HS-5 (cell line): ENCODE measurements at regions not wholly inside any gene's neighbourhood (a gene's known extent, or its start where the extent isn't known, plus 50 kb on each side); places are given as distances from the start of the nearest gene placed in this dataset.

Source experiments
- DNase-seq: peaks from one replicate; pipeline ENCODE4 v3.0.0-alpha.2; 2012; ENCODE audit warnings: low read depth

DNA sequence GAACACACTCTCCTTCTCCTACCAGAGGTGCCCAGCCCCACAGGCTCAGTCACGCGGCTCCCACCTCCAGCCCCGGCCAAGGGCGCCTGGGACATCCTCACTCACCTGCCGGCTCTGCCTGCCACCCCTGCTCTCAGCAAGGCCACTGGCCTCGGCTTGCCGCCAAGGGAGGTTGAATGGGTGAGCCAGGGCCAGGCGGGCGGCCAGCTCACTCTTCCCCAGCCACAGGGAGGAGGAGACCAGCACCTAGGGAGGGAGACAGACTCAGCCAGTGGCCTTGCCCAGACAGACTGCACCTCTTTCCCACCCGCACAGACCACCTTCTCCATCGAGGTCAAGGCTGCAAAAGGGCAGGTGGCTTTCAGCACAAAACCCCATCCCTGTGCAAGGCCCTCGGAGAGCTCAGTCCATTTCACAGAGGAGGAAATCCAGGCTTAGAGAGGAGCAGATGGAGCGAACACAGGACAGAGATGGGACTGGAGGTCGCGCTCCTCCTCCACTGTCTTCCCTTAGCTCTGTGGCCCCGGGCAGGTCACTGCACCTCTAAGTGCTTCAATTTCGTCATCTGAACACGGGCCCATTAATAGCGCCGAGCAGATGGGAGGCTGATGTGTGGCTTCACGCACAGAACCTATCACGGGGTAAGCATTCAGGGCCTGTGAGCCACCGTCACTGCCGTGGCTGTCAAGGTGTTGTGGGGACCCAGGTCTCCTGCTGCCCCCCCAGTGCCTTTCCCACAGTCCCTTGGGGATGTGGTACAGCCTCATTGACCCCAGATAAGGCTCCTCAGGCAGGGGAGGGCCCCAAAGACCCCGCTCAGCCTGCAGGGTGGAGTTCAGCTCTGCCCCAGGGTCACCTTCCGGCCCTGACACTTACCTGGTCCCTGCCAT, 56.1 kb downstream of the RMI2 start:
- no peak for DNase-seq

DNA sequence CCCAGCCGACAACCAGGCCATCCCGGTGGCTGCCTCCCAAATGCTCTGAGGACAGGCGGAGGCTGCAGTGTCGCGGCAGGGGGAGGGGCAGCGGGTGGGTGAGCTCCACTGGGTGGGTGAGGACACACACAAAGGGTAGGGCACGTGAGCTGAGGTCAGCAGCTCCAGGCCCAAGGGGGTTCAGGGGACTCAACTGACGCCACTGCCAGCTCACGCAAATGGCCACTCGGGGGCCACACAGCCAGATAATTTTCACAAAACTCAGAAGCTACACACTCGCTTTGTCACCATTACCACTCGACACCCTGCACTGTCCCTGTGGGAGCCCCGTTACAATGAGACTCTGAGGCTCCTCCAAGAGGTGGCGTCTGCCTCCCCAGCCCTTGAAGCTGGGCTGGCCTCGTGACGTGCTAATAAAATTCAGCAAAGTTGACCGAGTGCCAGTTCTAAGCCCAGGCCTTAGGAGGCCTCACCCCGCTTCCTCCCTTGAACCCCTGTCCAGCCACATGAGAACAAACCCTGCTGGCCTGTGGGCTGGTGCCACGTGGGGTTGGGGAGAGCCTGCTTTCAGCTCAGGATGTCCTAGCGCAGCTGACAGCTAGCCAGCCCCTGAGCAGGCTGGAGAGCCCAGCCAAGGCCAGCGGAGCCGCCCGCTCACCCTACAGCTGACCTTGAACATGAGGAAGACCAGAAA, 56.9 kb downstream of the RMI2 start:
- no peak for DNase-seq

DNA sequence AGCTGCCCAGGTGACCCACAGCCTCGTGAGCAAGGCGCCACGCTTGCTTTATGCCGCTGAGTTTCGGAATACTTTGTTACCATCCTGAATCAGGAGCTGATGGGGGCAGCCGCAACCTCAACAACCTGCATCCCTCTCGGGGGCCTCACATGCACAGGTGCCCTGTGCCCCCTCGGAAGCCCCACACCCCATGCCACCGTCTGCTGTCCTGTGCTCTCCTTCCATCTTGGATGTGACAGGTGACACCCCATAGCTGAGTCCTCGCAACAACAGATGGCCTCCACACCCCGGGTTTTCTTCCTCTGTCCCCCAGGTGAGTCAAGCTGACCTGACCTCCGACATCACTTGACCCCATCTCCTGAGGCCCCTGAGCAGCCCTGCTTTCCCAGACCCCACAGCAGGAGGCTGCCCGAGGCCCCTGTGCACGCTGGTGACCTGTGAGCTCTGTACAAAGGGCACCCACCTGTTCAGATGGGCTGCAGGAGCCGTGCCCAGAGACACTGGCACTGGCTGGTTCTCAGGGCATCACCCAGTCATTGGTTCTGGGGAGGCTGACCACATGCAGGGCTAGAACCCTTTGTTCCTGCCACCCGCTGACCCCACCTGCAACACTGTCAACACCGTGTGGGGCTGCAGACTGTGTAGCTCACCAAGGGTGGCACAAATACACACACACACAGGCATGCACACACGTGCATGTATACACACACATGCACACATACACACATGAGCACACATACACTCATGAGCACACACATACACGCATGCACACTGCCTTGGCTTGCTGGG, 57.7 kb downstream of the RMI2 start:
- DNase-seq: no peak

DNA sequence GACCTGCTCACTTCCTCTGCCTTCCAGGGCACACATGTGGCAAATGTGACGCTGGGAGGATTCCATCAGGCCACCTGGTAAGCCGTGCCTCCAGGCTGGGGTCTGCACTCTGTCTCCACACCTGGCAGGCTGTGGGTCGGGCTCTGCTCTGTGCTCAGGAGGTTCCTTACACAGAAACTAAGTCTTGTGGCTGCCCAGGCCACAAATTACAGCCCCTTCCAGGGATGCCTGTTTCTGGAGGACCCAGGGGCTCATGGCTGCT, 58.2 kb downstream of the RMI2 start:
- no peak for DNase-seq

DNA sequence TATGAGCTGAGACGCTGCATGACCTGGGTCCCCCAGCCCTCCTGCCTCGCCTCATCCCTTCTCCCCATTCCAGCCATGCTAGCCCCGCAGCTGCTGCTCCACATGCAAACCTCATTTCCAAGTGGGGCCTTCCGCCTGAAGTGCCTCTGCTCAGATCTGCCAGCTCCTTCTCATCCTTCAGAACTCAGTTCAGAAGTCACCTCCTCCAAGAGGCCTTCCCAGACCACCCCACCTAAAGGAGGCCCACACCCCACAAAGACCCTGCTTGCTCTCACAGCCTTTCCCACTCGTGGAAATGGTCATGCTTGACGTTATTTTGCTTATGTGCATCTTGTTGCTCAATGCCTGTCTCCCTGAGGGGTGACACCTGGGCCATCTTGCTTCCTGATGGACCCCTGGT, 58.7 kb downstream of the RMI2 start:
- DNase-seq: no peak

DNA sequence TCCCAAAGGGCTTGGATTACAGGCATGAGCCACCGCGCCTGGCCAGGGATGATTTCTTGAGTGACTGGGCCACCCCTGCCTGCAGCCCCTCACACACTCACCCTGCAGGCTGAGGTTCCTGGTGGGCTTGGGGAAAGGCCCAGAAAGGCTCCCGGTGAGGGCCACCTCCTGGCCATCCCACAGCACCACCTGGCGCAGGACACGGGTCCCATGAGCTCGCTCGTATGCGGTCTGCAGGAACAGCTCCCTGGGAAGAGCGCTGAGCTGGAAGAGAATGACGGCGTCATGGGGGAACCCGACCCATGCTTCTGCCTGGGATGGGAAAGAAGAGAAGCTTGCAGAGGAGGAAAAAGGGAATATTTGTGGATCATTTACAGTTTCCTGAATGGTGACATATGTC, 59.3 kb downstream of the RMI2 start:
- DNase-seq: no peak

DNA sequence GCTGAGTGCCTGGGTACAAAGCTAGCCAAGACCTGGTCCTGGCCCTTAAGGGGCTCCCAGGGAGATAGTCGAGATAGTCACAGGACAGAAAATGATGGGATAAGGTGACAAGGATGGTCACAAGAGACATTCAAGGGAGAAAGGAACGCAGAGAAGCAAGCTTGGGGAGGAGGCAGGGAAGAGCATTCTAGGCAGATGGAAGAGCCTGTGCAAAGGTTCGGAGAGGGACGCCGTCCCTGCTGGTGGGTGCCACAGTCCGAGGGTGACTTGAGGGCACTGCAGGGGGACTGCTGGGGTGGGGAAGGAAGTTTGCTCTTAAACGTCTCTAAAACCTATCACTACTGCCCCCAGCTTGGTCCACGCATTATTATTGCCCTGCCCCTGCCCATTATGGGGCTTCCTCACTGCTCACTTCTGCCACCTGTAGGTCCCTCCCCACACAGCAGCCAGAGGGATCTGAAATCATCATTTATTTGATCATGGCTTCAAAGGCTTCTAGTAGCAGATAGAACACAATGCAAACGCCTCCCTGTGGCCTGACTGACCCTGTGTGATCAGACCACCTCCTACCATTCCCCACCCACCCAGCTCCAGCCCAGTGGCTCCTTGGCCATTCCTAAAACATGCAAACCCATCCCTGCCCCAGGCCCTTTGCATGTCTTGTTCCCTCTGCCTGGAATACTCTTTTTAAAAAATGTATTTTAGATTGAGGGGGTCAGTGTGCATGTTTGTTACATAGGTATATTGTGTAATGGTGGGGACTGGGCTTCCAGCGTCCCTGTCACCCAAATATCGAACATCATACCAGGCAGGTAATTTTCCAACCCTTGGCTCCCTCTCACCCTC, 60.3 kb downstream of the RMI2 start:
- DNase-seq: no peak

DNA sequence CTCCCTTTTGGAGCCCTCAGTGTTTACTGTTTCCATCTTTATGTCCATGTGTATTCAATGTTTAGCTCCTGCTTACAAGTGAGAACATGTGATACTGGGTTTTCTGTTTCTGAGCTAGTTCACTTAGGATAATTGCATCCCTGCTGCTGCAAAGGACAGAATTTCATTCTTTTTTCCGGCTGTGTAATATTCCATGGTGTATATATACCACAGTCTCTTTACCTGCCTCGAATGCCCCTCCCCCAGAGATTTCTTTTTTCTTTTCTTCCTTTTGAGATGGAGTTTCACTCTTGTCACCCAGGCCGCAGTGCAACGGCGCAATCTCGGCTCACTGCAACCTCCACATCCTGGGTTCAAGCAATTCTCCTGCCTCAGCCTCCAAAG, 60.9 kb downstream of the RMI2 start:
- no peak for DNase-seq

DNA sequence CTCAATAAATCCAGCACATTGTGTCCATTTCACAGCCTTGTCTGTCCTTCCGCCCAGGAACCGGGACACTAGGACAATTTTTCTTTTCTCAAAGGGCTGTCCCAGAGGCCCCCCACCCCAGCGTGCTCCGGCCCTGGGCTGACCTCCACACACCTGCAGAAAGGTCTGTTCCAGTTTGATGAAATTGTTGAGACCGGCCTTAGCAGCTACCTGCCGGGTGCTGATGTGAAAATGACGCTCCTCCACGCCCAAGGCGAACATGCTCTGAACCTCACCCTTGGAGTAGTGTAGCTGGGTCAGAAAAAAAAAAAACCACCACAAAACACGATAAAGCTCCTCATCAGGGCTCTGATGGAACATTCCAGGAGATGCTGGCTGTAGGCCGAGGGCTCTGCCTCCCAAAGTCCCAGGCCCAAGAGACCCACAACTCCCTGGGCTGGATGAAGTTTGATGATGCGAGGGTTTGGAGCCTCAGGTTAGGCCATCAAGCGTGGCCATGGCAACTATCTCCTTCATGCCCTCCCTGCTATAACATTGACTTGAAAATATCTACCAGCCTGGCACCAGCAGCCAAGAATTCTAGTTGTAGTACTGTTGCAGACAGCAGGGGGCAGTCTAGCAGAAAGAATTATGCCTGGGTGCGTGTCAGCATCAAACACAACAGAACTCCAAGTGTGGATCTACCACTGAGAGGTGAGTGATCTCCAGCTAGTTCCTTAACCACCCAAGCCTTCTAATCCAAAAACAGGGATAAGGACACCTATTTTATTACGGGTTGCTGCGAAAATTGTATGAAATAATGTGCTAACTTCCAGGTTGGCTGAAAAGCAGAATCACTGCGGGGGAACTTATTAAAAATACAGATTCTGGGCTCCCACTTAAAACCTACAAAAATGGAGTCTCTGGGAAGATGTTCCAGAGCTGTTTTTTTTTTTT, 62.1 kb downstream of the RMI2 start:
- DNase-seq: peak; percentile 58

DNA sequence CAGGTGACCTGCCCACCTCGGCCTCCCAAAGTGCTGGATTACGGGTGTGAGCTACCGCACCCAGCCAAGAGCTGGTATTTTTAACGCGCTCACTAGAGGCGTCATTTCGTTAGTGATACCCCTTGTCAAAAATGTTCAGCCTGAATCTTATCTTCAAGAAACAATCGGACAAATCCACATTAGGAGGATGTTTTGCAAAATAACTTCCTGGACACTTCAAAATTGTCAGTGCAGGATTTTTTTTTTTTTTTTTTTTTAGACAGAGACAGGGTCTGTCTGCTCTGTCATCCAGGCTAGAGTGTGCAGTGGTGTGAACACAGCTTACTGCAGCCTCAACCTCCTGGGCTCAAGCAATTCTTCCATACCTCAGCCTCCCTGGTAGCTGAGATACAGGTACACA, 63.0 kb downstream of the RMI2 start:
- DNase-seq: no peak

DNA sequence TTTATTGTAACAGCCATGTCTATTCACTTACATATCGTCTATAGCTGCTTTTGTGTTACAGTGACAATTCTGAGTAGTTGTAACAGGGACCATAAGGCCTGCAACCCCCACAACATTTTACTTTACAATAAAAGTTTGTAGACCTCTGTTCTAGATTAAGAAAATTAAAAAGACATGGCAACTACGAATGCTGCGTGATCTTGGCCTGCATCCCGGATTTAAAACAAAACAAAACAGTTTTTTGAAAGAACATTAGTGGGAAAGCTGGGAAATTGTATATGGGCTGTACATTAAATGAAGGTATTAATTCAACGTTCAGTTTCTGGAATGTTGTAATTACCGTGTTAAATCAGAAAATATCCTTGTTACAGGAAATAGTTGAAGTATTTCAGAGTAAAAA, 64.1 kb downstream of the RMI2 start:
- DNase-seq: no peak

DNA sequence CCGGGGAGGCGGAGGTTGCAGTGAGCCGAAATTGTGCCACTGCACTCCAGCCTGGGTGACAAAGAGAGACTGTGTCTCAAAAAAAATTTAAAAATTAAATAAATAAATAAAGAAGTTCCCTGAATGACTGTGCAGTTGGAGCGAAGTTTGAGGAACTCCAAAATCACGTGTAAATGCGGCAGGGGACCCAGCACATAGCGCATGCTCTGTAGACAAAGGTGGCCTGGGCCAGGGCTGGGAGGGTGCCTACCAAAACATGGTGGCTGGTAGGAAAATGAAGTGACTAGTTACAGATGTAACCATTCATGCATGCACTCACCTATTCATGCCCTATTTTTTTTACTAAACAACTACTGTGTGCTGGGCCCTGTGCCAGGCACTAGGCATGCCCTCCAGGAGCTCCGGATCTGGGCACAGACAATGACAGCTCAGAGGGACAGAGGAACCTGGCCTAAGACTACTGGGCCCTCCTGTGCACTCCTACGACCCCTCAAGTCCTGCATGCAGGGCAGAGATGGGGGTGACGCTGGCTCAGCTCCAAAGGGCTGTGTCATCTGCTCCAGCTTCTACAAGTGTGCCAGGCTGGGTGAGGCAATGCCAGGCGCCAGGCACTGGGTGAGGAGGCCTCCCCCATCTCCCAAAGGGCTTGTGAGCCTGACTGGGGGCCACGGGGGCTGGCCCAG, 65.3 kb downstream of the RMI2 start:
- no peak for DNase-seq

DNA sequence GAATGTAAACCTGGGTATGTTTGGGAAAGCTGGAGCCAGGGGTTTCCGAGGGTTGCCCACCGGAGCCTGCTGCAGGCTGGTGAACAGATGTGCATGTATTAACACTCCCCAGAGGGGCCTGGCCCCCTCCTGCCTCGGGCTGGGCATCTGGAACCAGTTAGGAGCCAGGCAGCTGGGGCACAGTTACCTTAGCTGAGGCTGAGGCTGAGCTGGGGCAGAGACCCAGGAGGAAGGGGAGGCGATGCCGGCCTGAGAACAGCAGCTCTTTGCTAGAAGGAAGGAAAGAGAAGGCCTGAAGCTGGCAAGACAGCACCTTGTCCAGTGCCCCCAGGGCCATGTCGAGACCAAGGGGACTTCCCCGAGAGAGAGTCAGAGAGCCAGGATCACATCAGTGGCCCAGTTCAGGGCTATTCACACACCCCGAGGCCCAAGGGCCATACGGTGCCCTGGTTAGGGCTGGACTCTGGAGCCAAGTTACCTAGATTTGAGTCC, 65.8 kb downstream of the RMI2 start:
- no peak for DNase-seq

DNA sequence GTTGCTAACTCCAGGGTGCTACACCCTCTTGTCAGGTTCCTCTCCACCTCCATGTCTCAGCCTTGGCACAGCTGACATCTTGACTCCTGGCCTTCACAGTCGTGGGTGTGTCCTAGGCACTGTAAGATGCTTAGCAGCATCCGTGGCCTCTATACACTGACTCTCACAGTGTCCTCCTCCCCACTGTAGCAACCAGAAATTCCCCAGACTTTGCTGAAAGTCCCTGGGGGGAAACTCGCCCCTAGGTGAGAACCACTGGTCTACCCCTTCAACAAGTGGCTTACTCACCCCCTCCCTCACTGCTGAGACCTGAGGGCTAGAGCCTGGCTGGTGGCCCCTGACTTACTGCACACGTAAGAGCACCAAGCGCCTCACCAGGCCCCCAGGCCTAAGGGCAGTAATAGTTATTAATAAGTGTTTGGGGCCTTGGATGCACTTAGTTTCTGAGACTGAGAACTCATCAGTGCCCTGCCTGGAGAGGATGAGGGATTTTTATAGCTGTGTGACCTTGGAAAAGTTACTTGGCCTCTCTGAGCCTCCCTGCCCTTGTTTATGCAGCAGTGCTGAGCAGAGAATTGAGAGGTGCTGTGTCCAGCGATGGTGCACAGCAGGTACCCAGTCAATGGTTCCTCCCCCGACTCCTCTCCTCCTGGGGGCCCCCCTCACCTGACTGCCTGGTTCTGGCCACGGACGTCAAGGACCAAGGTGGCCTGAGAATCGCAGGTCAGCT, 67.1 kb downstream of the RMI2 start:
- DNase-seq: no peak

DNA sequence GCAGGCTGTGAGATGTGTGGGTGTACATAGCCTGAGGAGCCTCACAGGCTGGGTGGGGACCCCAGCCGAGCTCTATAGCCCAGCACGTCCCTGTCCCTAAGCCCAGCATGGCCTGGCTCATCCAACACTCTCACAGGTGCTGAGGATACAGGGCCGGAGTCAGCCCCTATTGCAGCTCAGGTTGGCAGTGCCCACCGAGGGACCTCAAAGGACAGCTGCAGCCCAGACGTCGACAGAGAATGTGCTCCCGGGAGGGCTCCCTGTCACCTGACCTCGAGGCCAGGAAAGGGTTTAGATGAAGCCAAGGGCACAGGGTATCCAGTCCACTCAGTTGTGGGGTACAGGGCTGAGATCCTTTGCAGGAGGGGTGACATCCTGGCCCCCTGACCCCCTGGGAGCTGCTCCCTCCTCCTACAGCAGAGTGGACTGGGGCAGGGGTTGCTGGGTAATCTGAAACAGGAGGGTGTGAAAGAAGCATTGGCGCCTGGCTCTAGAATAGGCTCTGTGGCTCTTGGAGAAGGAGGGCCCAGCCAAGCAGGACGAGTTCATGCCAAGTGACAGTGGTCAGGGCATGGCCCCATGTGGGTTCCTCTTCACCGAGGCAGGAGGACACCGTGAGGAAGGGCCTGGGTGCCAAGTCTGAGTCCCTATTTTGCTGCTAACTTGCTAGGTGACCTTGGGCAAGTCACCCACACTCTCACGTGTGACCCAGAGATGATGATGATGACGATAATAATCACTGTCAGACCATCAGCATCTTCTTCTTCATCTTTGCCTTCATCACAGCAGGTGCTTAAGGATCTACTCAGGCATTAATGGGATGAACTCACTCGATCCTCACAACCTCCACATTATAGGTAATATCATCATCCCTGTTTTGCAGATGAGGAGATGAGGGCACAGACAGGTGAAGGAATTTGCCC, 68.0 kb downstream of the RMI2 start:
- DNase-seq: no peak

DNA sequence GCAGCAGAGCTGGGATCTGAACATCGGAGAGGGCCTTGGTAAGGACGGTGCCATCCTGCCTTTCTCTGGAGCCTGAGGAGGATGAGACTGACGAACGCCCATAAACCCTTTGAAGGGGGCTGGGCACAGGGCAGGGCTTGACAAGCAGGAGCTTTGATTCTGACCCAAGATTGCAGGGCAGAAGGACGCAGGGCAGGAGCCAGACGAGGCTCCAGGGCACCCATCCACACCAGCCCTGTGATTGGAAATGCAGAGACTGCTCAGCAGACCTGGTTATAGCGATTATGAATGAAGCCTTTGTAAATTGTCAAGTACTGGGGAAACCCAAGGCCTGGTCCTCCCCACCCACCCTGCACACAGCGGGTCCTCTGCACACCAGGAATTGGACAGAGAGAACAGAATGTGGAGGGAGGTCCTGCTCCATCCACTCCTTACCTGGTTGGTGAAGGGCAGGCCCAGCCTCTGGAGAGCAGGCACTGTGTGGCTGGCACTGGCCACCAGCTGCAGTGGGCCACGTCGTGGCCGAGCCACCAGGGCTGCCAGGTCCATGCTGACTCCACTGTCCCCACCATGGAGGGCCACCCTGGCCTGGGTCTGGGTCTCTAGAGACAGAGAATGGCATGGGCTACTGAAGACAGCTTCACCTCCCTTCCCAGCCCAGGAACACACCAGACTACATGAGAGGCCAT, 68.8 kb downstream of the RMI2 start:
- no peak for DNase-seq

DNA sequence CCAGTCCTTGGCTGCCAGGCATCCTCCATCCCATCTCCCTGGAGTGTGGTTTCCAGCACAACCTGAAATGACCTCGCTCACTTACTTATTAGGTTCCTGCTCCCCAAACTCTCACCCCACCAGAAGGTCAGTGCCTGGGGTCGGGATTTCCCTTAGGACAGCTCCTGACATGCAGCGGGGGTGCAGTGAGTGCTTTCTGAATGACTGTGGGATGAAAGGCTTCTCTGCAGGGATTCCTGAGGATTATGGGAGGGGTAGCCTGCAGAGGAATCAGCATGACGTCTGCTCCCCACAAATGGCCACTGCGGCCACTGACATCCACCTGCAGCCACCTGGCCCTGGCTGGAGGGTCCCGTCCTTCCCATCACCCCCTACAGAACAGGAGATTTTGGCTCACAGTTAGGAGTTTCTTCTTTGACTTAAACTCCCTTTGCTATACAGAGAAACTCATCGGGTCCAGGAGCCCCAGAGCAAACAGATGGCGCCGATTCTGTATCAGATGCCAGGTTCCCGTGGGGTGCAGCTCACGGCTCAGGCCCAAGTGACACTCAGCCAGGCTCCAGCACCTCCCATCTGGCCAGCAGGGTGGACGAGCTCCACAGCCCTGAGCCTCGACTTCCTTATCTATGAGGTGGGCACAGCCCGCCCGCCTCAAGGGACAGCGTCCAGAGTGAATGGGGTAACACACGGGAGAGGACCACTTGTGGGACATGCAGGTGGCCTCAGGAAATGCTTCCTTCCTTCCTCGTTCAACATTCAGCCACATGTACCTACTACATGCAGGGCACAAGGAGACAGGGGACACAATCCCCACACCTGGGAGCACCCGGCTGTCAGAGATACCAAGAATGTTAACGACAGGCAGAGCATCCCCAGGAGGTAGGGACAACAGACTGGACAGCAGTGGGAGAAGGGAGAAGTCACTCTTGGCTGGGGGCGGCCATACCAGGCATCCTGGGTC, 69.8 kb downstream of the RMI2 start:
- no peak for DNase-seq
